Left ventricle myocardium inferior (tissue), 1 donor: ENCODE measurements at regions not wholly inside any gene's neighbourhood (a gene's known extent, or its start where the extent isn't known, plus 50 kb on each side); places are given as distances from the start of the nearest gene placed in this dataset.

Experiments
- DNase-seq: peaks from one replicate; pipeline ENCODE4 v3.0.0-alpha.2; 2020
- H3K27ac ChIP-seq: fragments of 200-600 bp; replicated peaks from 2 replicates; pipeline ENCODE4 v1.8.0; 2021
- H3K27me3 ChIP-seq: fragments of 200-600 bp; 2 replicates; pipeline ENCODE4 v1.8.0; 2021; ENCODE audit warnings: low read depth
- H3K36me3 ChIP-seq: fragments of 200-600 bp; 2 replicates; pipeline ENCODE4 v1.8.0; 2021
- H3K4me1 ChIP-seq: fragments of 200-600 bp; 2 replicates; pipeline ENCODE4 v1.8.0; 2021
- H3K4me3 ChIP-seq: fragments of 200-600 bp; 2 replicates; pipeline ENCODE4 v1.8.0; 2021; ENCODE audit warnings: mild to moderate bottlenecking, moderate library complexity
- H3K9me3 ChIP-seq: fragments of 200-600 bp; replicated peaks from 2 replicates; pipeline ENCODE4 v1.8.0; 2021
- CTCF ChIP-seq: fragments of 200-600 bp; IDR thresholded peaks from 2 replicates; pipeline ENCODE4 v1.8.0; 2021; ENCODE audit warnings: antibody characterized with exemption, mild to moderate bottlenecking, borderline replicate concordance
- intact Hi-C: fragments of 100-400 bp; cut with micrococcal nuclease; formaldehyde crosslinking; loops from one replicate; pipeline ENCODE4 v1.11.0; 2022
- donor health status: DM: no; HTN: yes; CAD: no; lungs with severe emphysema.

- no peaks in the 10 kb centered on the region for H3K9me3 ChIP-seq
- no peaks in the 10 kb centered on the region for H3K27me3 ChIP-seq
- H3K4me1 ChIP-seq: no peaks in the 10 kb centered on the region
- H3K36me3 ChIP-seq: no peaks in the 10 kb centered on the region
- H3K27ac ChIP-seq: peak overlapping the region; percentile 11
- no peak overlapping the region for H3K4me3 ChIP-seq
- TF ChIP-seq CTCF: no peak
- no peak for DNase-seq
- intact Hi-C loops: no loop called here
Observed at GRCh38 chr3:144771381-144771870, 799.8 kb downstream of the DIPK2A start.

GRCh38 chr3:144772372-144772771 is 800.7 kb downstream of the DIPK2A start:
- no peak overlapping the region for H3K27ac ChIP-seq
- no peaks in the 10 kb centered on the region for H3K4me1 ChIP-seq
- no peaks in the 10 kb centered on the region for H3K9me3 ChIP-seq
- H3K36me3 ChIP-seq: no peaks in the 10 kb centered on the region
- DNase-seq: no peak
- intact Hi-C loops: no loop called here
- no peak for TF ChIP-seq CTCF
- H3K27me3 ChIP-seq: no peaks in the 10 kb centered on the region
- no peak overlapping the region for H3K4me3 ChIP-seq

- no peak for DNase-seq
- Histone ChIP-seq H3K36me3 (no peaks in the 10 kb centered on the region), H3K27me3 (no peaks in the 10 kb centered on the region), H3K27ac (no peak overlapping the region), H3K9me3 (no peaks in the 10 kb centered on the region), H3K4me3 (no peak overlapping the region), H3K4me1 (no peaks in the 10 kb centered on the region)
- no peak for TF ChIP-seq CTCF
- intact Hi-C loops: no loop called here
Observed at GRCh38 chr3:144773350-144773749, 801.7 kb downstream of the DIPK2A start.

GRCh38 chr3:144774897-144775296 is 803.3 kb downstream of the DIPK2A start:
- no peak for TF ChIP-seq CTCF

GRCh38 chr3:144775551-144775950 is 803.9 kb downstream of the DIPK2A start:
- Histone ChIP-seq H3K36me3 (no peaks in the 10 kb centered on the region), H3K4me3 (no peak overlapping the region), H3K4me1 (no peaks in the 10 kb centered on the region), H3K9me3 (no peaks in the 10 kb centered on the region), H3K27me3 (no peaks in the 10 kb centered on the region), H3K27ac (no peak overlapping the region)
- intact Hi-C loops: no loop called here
- no peak for TF ChIP-seq CTCF
- DNase-seq: no peak

More at GRCh38 chr3:144774897-144775296, 803.3 kb downstream of the DIPK2A start:
- no peak for DNase-seq
- Histone ChIP-seq H3K4me3 (no peak overlapping the region), H3K27ac (no peak overlapping the region), H3K27me3 (no peaks in the 10 kb centered on the region), H3K9me3 (no peaks in the 10 kb centered on the region), H3K36me3 (no peaks in the 10 kb centered on the region), H3K4me1 (no peaks in the 10 kb centered on the region)
- intact Hi-C loops: no loop called here

GRCh38 chr3:144777906-144778305 is 806.3 kb downstream of the DIPK2A start:
- Histone ChIP-seq H3K27me3 (no peaks in the 10 kb centered on the region), H3K9me3 (no peaks in the 10 kb centered on the region), H3K27ac (no peak overlapping the region), H3K4me3 (no peak overlapping the region), H3K36me3 (no peaks in the 10 kb centered on the region), H3K4me1 (no peaks in the 10 kb centered on the region)
- TF ChIP-seq CTCF: no peak
- intact Hi-C loops: no loop called here
- DNase-seq: no peak
